C4-2B (cell line): ENCODE measurements at regions not wholly inside any gene's neighbourhood (a gene's known extent, or its start where the extent isn't known, plus 50 kb on each side); places are given as distances from the start of the nearest gene placed in this dataset.

ENCODE experiments used
- ZFX ChIP-seq: fragments of 450-650 bp; IDR thresholded peaks from 2 replicates; pipeline ENCODE4 v1.6.1; 2017
- TF ChIP-seq, protein P1 (sequence below): fragments of 450-650 bp; conservative IDR thresholded peaks from 2 replicates; pipeline ENCODE4 v1.5.1; 2017; ENCODE audit warnings: mild to moderate bottlenecking

- TF ChIP-seq, protein P1, sequence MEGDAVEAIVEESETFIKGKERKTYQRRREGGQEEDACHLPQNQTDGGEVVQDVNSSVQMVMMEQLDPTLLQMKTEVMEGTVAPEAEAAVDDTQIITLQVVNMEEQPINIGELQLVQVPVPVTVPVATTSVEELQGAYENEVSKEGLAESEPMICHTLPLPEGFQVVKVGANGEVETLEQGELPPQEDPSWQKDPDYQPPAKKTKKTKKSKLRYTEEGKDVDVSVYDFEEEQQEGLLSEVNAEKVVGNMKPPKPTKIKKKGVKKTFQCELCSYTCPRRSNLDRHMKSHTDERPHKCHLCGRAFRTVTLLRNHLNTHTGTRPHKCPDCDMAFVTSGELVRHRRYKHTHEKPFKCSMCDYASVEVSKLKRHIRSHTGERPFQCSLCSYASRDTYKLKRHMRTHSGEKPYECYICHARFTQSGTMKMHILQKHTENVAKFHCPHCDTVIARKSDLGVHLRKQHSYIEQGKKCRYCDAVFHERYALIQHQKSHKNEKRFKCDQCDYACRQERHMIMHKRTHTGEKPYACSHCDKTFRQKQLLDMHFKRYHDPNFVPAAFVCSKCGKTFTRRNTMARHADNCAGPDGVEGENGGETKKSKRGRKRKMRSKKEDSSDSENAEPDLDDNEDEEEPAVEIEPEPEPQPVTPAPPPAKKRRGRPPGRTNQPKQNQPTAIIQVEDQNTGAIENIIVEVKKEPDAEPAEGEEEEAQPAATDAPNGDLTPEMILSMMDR = no peak
- no peak for TF ChIP-seq ZFX
Observed at GRCh38 chr13:34589581-34589980, 352.5 kb upstream of the NBEA start.
